Activated T-cell treated with anti-CD3 and anti-CD28 coated beads for 24 hours (primary cell): ENCODE measurements at regions not wholly inside any gene's neighbourhood (a gene's known extent, or its start where the extent isn't known, plus 50 kb on each side); places are given as distances from the start of the nearest gene placed in this dataset.

Experiments
- DNase-seq: peaks from one replicate; pipeline ENCODE4 v3.0.0-alpha.2; 2020; ENCODE audit warnings: low read depth

- DNase-seq: no peak
Observed at GRCh38 chr9:106052735-106053134, 358.4 kb downstream of the TMEM38B start.

DNA sequence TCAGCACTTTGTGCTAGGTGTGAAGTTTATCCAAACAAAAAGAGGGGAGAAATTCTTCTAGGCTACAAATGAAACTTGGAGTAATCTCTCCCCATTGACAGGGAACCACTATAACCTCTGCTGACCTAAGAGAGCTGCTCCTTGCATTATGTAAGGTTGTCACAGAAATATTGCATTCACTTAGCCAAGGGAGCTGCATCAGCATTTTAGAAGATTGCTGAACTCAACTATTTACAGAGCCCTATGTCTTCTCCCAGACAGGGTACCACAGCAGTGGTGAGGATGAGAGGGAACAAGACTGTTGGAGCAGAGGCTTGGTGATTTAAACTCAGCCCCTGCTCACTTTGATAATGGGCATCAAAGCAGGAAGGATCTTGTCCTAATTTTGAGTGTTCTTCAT, 362.0 kb downstream of the TMEM38B start:
- no peak for DNase-seq

DNA sequence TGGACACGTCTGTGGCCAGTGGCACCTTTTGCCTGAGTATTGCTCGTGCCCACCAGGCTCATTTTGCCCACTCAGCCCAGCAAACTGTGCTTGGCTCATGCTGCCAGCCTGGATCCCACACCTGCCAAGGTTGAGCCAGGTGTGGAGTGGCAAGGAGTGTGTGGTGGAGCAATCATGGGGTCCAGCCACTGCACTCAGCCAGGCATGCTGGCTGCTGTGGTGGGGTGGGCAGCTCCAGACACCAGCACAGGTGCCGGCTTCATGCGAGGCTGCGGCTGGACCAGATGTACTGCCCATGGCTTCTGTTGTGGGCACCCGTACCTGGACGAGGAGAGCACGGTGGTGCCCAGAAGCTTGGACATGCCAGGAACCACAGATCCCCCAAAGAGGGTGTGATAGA, 364.1 kb downstream of the TMEM38B start:
- DNase-seq: no peak

- DNase-seq: no peak
Observed at GRCh38 chr9:106059886-106060285, 365.5 kb downstream of the TMEM38B start.

DNA sequence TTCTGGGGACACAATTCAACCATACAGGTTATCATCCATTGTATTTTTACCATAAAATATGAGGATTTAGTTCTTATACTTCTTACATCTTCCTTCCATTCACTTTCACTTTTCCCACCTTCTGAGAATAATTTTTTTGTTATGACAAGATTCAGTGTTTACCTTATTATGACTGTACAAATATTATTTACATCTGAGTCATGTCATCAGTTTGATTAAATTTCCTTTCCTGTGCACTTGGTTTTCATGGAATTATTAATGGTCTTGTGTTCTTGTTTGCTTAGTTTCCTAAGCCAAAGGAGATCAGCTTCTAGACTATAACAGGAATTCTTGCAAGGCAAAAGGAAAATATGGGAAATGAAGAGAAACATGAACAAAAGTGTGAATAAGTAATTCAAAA, 366.5 kb downstream of the TMEM38B start:
- DNase-seq: no peak

GRCh38 chr9:106062250-106062649, 367.9 kb downstream of the TMEM38B start:
- DNase-seq: no peak

GRCh38 chr9:106065136-106065535, 370.8 kb downstream of the TMEM38B start:
- DNase-seq: no peak

- no peak for DNase-seq
Observed at GRCh38 chr9:106065579-106066214, 371.4 kb downstream of the TMEM38B start.

DNA sequence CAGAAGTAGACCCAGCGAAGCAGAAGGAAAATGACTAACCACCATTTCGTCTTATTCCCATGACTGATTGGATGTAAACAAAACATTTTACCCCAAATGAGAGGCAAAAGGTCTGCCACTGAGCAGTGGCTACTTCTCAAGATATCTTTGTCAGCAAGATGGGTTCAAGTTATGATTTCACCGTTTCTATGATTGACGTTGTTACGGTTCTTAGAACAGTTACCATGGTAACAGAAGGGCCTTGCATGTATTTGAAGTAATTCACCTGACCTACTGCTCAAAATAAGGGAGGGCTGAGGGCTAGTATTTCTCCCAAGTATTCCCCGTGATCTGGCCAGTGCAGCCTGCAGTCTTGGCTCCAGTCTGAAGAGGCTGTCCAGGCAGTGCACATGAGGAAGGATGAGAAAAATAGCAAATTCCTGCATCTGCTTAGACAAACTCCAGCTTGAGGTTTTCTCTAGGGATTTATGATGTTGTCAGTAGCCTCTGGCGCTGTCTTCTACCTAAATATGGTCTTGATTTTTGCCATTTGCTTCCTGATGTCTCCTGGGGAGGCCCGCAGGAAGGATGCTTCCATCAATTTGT, 372.7 kb downstream of the TMEM38B start:
- no peak for DNase-seq

DNA sequence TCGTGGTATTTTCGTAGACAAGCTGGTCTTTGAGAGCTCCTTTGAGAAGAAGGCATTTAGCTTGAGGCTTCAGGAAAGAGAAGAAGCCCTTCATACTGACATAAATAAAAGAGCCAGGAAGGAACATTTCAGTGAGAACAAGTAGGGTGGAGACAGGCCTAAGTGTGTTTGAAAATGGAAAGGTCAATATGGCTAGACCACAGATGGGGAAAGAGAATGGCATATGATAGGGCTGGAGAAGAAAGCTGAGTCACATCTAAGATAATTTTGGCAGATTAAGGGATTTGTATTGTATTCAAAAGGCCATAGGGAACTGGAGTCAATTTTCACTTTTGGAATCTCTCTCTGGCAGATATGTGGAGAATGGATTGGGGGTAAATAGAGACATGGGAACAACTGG, 374.9 kb downstream of the TMEM38B start:
- DNase-seq: no peak

- no peak for DNase-seq
Observed at GRCh38 chr9:106072421-106072820, 378.1 kb downstream of the TMEM38B start.

GRCh38 chr9:106074006-106074405, 379.7 kb downstream of the TMEM38B start:
- no peak for DNase-seq

- DNase-seq: no peak
Observed at GRCh38 chr9:106075236-106075959, 381.1 kb downstream of the TMEM38B start.

- no peak for DNase-seq
Observed at GRCh38 chr9:106075960-106076327, 381.6 kb downstream of the TMEM38B start.

DNA sequence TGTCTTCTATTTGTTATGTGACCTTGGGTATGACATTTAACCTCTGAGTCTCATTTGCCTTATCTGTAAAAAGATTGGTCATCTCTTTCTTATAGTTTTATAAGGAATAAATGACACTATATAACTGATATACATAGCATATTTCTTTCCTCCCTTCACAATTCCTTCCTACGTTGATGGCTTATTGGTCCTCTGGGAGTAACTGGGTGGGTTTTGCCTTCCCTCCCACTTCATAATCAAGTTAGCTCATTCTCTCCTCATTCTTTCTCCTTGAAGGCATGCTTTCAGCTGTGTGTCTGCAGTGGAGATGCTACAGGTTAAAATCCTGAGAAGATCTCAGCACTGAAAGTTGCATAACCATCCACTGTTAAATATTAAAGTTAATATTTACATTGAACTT, 382.4 kb downstream of the TMEM38B start:
- no peak for DNase-seq

DNA sequence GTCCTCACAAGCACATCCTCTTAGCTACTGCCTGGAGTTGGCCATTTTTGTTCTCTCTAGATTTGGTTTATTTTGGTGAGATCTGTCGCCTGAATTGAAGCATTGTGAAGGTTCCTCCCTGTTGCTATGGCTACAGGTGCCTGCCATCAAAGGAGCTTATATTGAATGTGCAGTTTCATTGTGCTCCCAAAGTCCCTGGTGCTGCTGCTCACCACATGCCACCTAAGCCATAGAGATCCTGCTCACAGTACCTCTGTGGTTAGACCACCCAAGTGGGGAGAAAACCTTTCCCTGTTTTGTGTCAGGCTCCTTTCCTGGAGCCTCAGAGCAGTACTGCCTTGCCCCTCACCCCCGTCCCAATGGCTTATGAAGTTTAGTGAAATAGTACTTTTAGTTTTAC, 383.4 kb downstream of the TMEM38B start:
- no peak for DNase-seq

GRCh38 chr9:106082621-106083020, 388.3 kb downstream of the TMEM38B start:
- DNase-seq: no peak

GRCh38 chr9:106084702-106085101, 390.4 kb downstream of the TMEM38B start:
- DNase-seq: no peak

- DNase-seq: no peak
Observed at GRCh38 chr9:106085479-106085878, 391.1 kb downstream of the TMEM38B start.

DNA sequence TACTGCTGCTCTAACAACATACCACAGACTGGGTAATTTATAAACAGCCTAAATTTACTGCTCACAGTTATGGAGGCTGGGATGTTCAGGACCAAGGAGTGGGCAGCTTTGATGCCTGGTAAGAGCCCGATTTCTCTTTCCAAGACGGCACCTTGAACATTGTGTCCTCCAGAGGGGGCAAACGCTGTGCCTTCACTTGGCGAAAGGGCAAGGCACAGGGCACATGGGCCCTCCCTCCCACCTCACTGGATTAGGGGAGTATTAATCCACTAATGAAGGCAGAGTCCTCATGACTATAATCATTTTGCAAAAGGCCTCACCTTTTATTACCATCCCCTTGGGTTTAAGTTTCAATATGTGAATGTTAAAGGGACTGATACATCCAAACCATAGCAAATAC, 397.7 kb downstream of the TMEM38B start:
- no peak for DNase-seq

- no peak for DNase-seq
Observed at GRCh38 chr9:106102821-106103220, 408.5 kb downstream of the TMEM38B start.

- no peak for DNase-seq
Observed at GRCh38 chr9:106104887-106105286, 410.5 kb downstream of the TMEM38B start.

GRCh38 chr9:106106396-106106795, 412.1 kb downstream of the TMEM38B start:
- no peak for DNase-seq

- DNase-seq: no peak
Observed at GRCh38 chr9:106107716-106108115, 413.4 kb downstream of the TMEM38B start.
